Right lobe of liver (tissue), 6 donors: ENCODE measurements at regions not wholly inside any gene's neighbourhood (a gene's known extent, or its start where the extent isn't known, plus 50 kb on each side); places are given as distances from the start of the nearest gene placed in this dataset.

Source experiments
- ATAC-seq, 4 donors: fragments of 200-7000 bp; cut with Tn5 transposase; one replicate each; pipeline ENCODE4 v1.9.1; 2020; ENCODE audit warnings: mild to moderate bottlenecking in 4 of 4, moderate library complexity in 4 of 4
- DNase-seq, 3 donors: peaks; one replicate each; pipeline ENCODE4 v3.0.0-alpha.2; 2020
- H3K27ac ChIP-seq, 3 donors: fragments of 200-600 bp; one replicate each; pipeline ENCODE4 v1.8.0; 2022
- H3K27me3 ChIP-seq, 2 donors: fragments of 200-600 bp; one replicate each; pipeline ENCODE4 v1.8.0; 2022
- H3K36me3 ChIP-seq, 4 donors: fragments of 200-600 bp; sonication (generic) in 1 of 4; one replicate each; pipeline versions ENCODE4 v1.5.1 to v1.8.0; 2017 to 2022; ENCODE audit warnings: control low read depth in 1 of 4
- H3K4me1 ChIP-seq, 4 donors: fragments of 200-600 bp; sonication (generic) in 1 of 4; one replicate each; pipeline versions ENCODE4 v1.5.1 to v1.8.0; 2017 to 2022; ENCODE audit warnings: control low read depth in 1 of 4
- H3K4me3 ChIP-seq, 3 donors: fragments of 200-600 bp; one replicate each; pipeline ENCODE4 v1.8.0; 2022
- H3K9me3 ChIP-seq, 4 donors: fragments of 200-600 bp; sonication (generic) in 1 of 4; one replicate each; pipeline versions ENCODE4 v1.5.1 to v1.8.0; 2017 to 2022; ENCODE audit warnings: control low read depth in 1 of 4
- CTCF ChIP-seq, 4 donors: fragments of 200-600 bp in 3 of 4; fragments of 450-650 bp in 1 of 4; IDR thresholded peaks; one replicate each; pipeline versions ENCODE4 v1.5.1 to v1.8.0; 2016 to 2022; ENCODE audit warnings: antibody characterized with exemption in 4 of 4, mild to moderate bottlenecking in 2 of 4
- POLR2A ChIP-seq: fragments of 450-650 bp; IDR thresholded peaks from one replicate; pipeline ENCODE4 v1.6.1; 2017; ENCODE audit warnings: antibody characterized with exemption, mild to moderate bottlenecking
- WGBS: methylation state at CpG from one replicate; pipeline ENCODE4 v1.1.6; 2018; ENCODE audit warnings: low coverage, low lambda C conversion rate; ENCODE audit not compliant: insufficient coverage; ENCODE audit errors: missing lambda C conversion rate; 5-methylcytosine and 5-hydroxymethylcytosine counted together
- intact Hi-C, 2 donors: fragments of 100-400 bp; cut with DNase I; formaldehyde crosslinking; loops; one replicate each; pipeline versions ENCODE4 v1.11.2 to v1.14.1; 2022
- donor health status: DM: no; HTN: yes; CAD: no.
- donor health status: DM: no; HTN: no; CAD: no.
- donor health status: DM: no; HTN: no; CAD: no.
- donor health status: DM: no; HTN: yes; CAD: no.
- donor health status: DM: no; HTN: yes; CAD: no.

DNA sequence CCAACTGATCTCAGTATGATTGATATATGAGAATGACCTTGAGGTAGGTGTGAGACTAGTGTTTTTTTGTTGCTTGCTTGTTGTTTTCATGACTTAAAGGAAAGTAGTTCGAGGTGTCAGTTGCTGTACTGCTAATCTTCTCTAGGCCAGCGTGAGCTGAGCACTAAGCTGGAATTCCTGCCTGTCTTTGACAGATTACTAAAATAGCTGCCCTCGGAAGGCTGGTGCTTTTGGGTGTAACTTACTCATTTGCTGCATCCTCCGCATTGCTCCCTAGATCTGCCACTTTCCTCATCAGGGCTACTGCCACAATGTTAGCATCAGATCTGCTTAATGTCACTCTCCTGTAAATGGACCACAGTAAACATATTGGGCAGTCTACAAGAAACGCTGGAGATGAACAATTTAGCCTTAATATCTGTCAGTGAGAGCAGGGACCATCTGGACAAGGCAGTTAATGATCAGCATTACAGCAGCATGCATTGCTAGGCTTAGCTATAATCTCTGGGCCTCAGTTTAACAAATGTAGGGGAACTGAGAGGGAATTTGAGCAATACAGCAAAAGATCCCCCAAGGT lies 106.6 kb upstream of the CDH6 start:
- DNase-seq (no peak), ATAC-seq (no peak)
- intact Hi-C loops: no loop called here
- TF ChIP-seq CTCF (IDR thresholded peaks at IDR 0.05): no peak
- no peak for TF ChIP-seq POLR2A
- 58% methylated on average over 4 of the region's 5 CpGs for WGBS
- H3K27me3 ChIP-seq: no peaks in the 10 kb centered on the region
- H3K4me3 ChIP-seq: no peak overlapping the region
- H3K27ac ChIP-seq: no peak overlapping the region
- no peaks in the 10 kb centered on the region for H3K4me1 ChIP-seq
- no peaks in the 10 kb centered on the region for H3K36me3 ChIP-seq
- H3K9me3 ChIP-seq: no peaks in the 10 kb centered on the region

- ATAC-seq (no peak), DNase-seq (no peak)
- no peak for TF ChIP-seq CTCF (IDR thresholded peaks at IDR 0.05)
- TF ChIP-seq POLR2A: no peak
- WGBS: 53% methylated on average over 5 of the region's 5 CpGs
- H3K36me3 ChIP-seq: no peaks in the 10 kb centered on the region
- no peaks in the 10 kb centered on the region for H3K27me3 ChIP-seq
- H3K27ac ChIP-seq: no peak overlapping the region
- intact Hi-C loops: no loop called here
- no peaks in the 10 kb centered on the region for H3K9me3 ChIP-seq
- H3K4me1 ChIP-seq: no peaks in the 10 kb centered on the region
- no peak overlapping the region for H3K4me3 ChIP-seq
Observed at GRCh38 chr5:31084871-31085270, 108.6 kb upstream of the CDH6 start.

- ATAC-seq: no peak
- no peaks in the 10 kb centered on the region for H3K36me3 ChIP-seq
- H3K27me3 ChIP-seq: no peaks in the 10 kb centered on the region
- TF ChIP-seq POLR2A: no peak
- TF ChIP-seq CTCF (IDR thresholded peaks at IDR 0.05): no peak
- H3K4me1 ChIP-seq: no peaks in the 10 kb centered on the region
- no peak overlapping the region for H3K27ac ChIP-seq
- no peaks in the 10 kb centered on the region for H3K9me3 ChIP-seq
- intact Hi-C loops: no loop called here
- H3K4me3 ChIP-seq: no peak overlapping the region
- 82% methylated on average over 2 of the region's 2 CpGs for WGBS
- no peak for DNase-seq
Observed at GRCh38 chr5:31083364-31083763, 110.1 kb upstream of the CDH6 start.

DNA sequence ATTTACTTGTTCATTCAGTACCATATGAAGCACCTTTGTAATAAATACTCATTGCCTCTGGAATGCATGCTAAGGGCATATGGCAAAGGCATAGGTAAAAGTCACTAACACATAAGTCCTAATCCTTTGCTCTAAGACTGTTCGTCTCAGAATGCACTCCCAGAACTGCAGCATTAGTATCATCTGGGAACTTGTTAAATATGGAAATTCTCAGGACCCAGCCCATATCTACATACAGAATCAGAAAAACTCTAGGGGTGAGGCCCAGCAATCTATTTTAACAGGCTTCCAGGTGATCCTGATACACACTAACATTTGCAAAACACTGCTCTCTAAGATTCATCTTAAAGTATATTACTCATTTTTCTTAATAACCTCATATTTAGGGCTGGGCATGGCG lies 113.8 kb upstream of the CDH6 start:
- intact Hi-C loops: no loop called here
- no peaks in the 10 kb centered on the region for H3K27me3 ChIP-seq
- ATAC-seq (no peak), DNase-seq (no peak)
- H3K27ac ChIP-seq: no peak overlapping the region
- H3K9me3 ChIP-seq: no peaks in the 10 kb centered on the region
- no peak overlapping the region for H3K4me3 ChIP-seq
- no peaks in the 10 kb centered on the region for H3K4me1 ChIP-seq
- WGBS: 96% methylated on average over 2 of the region's 2 CpGs
- H3K36me3 ChIP-seq: no peaks in the 10 kb centered on the region
- TF ChIP-seq CTCF (IDR thresholded peaks at IDR 0.05) (no peak), POLR2A (no peak)

GRCh38 chr5:31078956-31079355 lies 114.5 kb upstream of the CDH6 start:
- Histone ChIP-seq H3K27me3 (no peaks in the 10 kb centered on the region), H3K4me1 (no peaks in the 10 kb centered on the region), H3K9me3 (no peaks in the 10 kb centered on the region), H3K36me3 (no peaks in the 10 kb centered on the region), H3K27ac (no peak overlapping the region), H3K4me3 (no peak overlapping the region)
- TF ChIP-seq POLR2A: no peak
- TF ChIP-seq CTCF (IDR thresholded peaks at IDR 0.05): no peak
- ATAC-seq: no peak
- WGBS: 56% methylated on average over 3 of the region's 3 CpGs
- intact Hi-C loops: no loop called here
- no peak for DNase-seq
